Liver (tissue), 8 donors: ENCODE measurements at regions not wholly inside any gene's neighbourhood (a gene's known extent, or its start where the extent isn't known, plus 50 kb on each side); places are given as distances from the start of the nearest gene placed in this dataset.

ENCODE experiments used
- DNase-seq: peaks from one replicate; pipeline ENCODE4 v3.0.0-alpha.2; 2017; ENCODE audit warnings: low spot score
- H3K27ac ChIP-seq, 2 donors: one replicate each; pipeline ENCODE4 v1.7.0; 2013; ENCODE audit warnings: inconsistent platforms in 2 of 2, low read length in 2 of 2, control low read depth in 1 of 2, low read depth in 1 of 2, mild to moderate bottlenecking in 1 of 2
- H3K27me3 ChIP-seq, 4 donors: one replicate each; pipeline versions ENCODE4 v1.6.1 to v1.7.0; 2013; ENCODE audit warnings: low read length in 3 of 4, inconsistent platforms in 1 of 4, mild to moderate bottlenecking in 1 of 4, moderate library complexity in 1 of 4; ENCODE audit not compliant: control insufficient read depth in 4 of 4, insufficient read depth in 4 of 4
- H3K36me3 ChIP-seq, 4 donors: one replicate each; pipeline versions ENCODE4 v1.6.1 to v1.7.0; 2013; ENCODE audit warnings: low read length in 3 of 4, mild to moderate bottlenecking in 3 of 4, low read depth in 1 of 4, moderate library complexity in 1 of 4; ENCODE audit not compliant: control insufficient read depth in 4 of 4, insufficient read depth in 3 of 4
- H3K4me1 ChIP-seq, 4 donors: one replicate each; pipeline versions ENCODE4 v1.6.1 to v1.7.0; 2013; ENCODE audit warnings: low read length in 3 of 4, mild to moderate bottlenecking in 3 of 4, moderate library complexity in 1 of 4; ENCODE audit not compliant: control insufficient read depth in 4 of 4, insufficient read depth in 4 of 4
- H3K4me3 ChIP-seq, 3 donors: one replicate each; pipeline versions ENCODE4 v1.6.1 to v1.7.0; 2013; ENCODE audit warnings: low read length in 3 of 3, control low read depth in 1 of 3, low read depth in 1 of 3, mild to moderate bottlenecking in 1 of 3
- H3K9ac ChIP-seq, 2 donors: one replicate each; pipeline ENCODE4 v1.7.0; 2013; ENCODE audit warnings: low read length in 2 of 2, mild to moderate bottlenecking in 2 of 2, moderate library complexity in 2 of 2, control low read depth in 1 of 2, low read depth in 1 of 2
- H3K9me3 ChIP-seq, 4 donors: one replicate each; pipeline versions ENCODE4 v1.6.1 to v1.7.0; 2013; ENCODE audit warnings: low read length in 3 of 4; ENCODE audit not compliant: control insufficient read depth in 4 of 4
- ATF3 ChIP-seq: IDR thresholded peaks from 2 replicates; pipeline ENCODE4 v1.6.1; 2016; ENCODE audit warnings: antibody characterized with exemption
- EGR1 ChIP-seq, 2 donors: IDR thresholded peaks; 2 replicates each; pipeline ENCODE4 v1.6.1; 2016 to 2018; ENCODE audit warnings: antibody characterized with exemption in 2 of 2, low read depth in 2 of 2
- FOXA1 ChIP-seq: IDR thresholded peaks from 2 replicates; pipeline ENCODE4 v1.6.1; 2016; ENCODE audit warnings: antibody characterized with exemption
- FOXA2 ChIP-seq: IDR thresholded peaks from 2 replicates; pipeline ENCODE4 v1.6.1; 2016; ENCODE audit warnings: antibody characterized with exemption
- GABPA ChIP-seq, 2 donors: IDR thresholded peaks in 1 of 2; conservative IDR thresholded peaks in 1 of 2; 2 replicates each; pipeline ENCODE4 v1.6.1; 2016; ENCODE audit warnings: antibody characterized with exemption in 2 of 2, mild to moderate bottlenecking in 1 of 2, moderate library complexity in 1 of 2
- HNF4A ChIP-seq, 2 donors: conservative IDR thresholded peaks; 2 replicates each; pipeline ENCODE4 v1.6.1; 2016; ENCODE audit warnings: antibody characterized with exemption in 2 of 2, mild to moderate bottlenecking in 2 of 2
- HNF4G ChIP-seq: IDR thresholded peaks from 2 replicates; pipeline ENCODE4 v1.6.1; 2016; ENCODE audit warnings: antibody characterized with exemption
- JUND ChIP-seq, 2 donors: IDR thresholded peaks; 2 replicates each; pipeline ENCODE4 v1.6.1; 2016; ENCODE audit warnings: antibody characterized with exemption in 2 of 2
- RAD21 ChIP-seq, 2 donors: IDR thresholded peaks; 2 replicates each; pipeline ENCODE4 v1.6.1; 2016; ENCODE audit warnings: antibody characterized with exemption in 2 of 2, mild to moderate bottlenecking in 2 of 2
- REST ChIP-seq: IDR thresholded peaks from 2 replicates; pipeline ENCODE4 v1.6.1; 2016; ENCODE audit warnings: antibody characterized with exemption, mild to moderate bottlenecking
- RXRA ChIP-seq, 2 donors: IDR thresholded peaks; 2 replicates each; pipeline ENCODE4 v1.6.1; 2017 to 2018; ENCODE audit warnings: antibody characterized with exemption in 2 of 2, mild to moderate bottlenecking in 1 of 2
- SP1 ChIP-seq: IDR thresholded peaks from 2 replicates; pipeline ENCODE4 v1.6.1; 2018; ENCODE audit warnings: antibody characterized with exemption, mild to moderate bottlenecking
- TAF1 ChIP-seq: conservative IDR thresholded peaks from 2 replicates; pipeline ENCODE4 v1.6.1; 2016; ENCODE audit warnings: antibody characterized with exemption, mild to moderate bottlenecking
- YY1 ChIP-seq: IDR thresholded peaks from 2 replicates; pipeline ENCODE4 v1.6.1; 2016; ENCODE audit warnings: antibody characterized with exemption, mild to moderate bottlenecking
- WGBS: extraction: QIAGEN DNeasy Blood & Tissue Kit; methylation state at CpG from one replicate; pipeline ENCODE4 v1.1.7; 2013; 5-methylcytosine and 5-hydroxymethylcytosine counted together
- TF ChIP-seq, protein P1 (sequence below): fragments of 150-350 bp; IDR thresholded peaks from 2 replicates; pipeline ENCODE4 v1.5.1; 2017; ENCODE audit warnings: improper control_type of control experiment, low read depth, low read length; ENCODE audit not compliant: missing input control
- TF ChIP-seq, protein P2 (sequence below): IDR thresholded peaks from 2 replicates; pipeline ENCODE4 v1.6.1; 2016; ENCODE audit warnings: antibody characterized with exemption
- donor health status: healthy.
- donor health status: healthy.
- donor health status: healthy.
- donor health status: healthy.
- donor health status: healthy.

DNA sequence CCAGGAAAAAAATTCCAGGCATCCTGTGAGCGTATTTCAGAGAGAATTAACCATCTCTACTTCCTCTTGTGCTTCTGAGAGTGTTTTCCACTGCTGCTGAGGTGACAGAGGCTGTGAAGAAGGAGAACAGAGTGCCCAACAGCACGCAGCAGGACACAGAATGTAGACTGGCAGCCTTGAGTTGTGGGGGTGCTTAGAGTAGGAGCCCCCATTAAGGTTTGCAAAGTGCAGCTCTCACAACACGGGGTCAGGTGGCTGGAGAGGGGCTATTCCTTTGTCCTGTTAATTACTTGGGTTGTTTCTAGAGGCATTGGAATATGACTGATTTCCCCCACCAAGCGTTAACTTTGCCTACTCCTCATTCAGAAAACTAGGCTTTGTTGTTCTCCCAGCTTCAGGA is 370.6 kb downstream of the TSHZ3 start:
- 32% methylated on average over 4 of the region's 4 CpGs for WGBS
- TF ChIP-seq EGR1 (IDR thresholded peaks at IDR 0.05; ENCODE audit: low read depth in 2 of 2): no peak
- no peak for TF ChIP-seq REST
- TF ChIP-seq YY1: no peak
- TF ChIP-seq GABPA (IDR thresholded peaks at IDR 0.05 in 1 of 2, conservative IDR thresholded peaks at IDR 0.05 in 1 of 2): no peak
- TF ChIP-seq HNF4A (conservative IDR thresholded peaks at IDR 0.05): no peak
- TF ChIP-seq RAD21 (IDR thresholded peaks at IDR 0.05): no peak
- no peak for TF ChIP-seq FOXA1
- TF ChIP-seq SP1: no peak
- no peak for TF ChIP-seq RXRA (IDR thresholded peaks at IDR 0.05)
- TF ChIP-seq, protein P1, sequence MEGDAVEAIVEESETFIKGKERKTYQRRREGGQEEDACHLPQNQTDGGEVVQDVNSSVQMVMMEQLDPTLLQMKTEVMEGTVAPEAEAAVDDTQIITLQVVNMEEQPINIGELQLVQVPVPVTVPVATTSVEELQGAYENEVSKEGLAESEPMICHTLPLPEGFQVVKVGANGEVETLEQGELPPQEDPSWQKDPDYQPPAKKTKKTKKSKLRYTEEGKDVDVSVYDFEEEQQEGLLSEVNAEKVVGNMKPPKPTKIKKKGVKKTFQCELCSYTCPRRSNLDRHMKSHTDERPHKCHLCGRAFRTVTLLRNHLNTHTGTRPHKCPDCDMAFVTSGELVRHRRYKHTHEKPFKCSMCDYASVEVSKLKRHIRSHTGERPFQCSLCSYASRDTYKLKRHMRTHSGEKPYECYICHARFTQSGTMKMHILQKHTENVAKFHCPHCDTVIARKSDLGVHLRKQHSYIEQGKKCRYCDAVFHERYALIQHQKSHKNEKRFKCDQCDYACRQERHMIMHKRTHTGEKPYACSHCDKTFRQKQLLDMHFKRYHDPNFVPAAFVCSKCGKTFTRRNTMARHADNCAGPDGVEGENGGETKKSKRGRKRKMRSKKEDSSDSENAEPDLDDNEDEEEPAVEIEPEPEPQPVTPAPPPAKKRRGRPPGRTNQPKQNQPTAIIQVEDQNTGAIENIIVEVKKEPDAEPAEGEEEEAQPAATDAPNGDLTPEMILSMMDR: no peak
- no peak for TF ChIP-seq ATF3
- TF ChIP-seq, protein P2, sequence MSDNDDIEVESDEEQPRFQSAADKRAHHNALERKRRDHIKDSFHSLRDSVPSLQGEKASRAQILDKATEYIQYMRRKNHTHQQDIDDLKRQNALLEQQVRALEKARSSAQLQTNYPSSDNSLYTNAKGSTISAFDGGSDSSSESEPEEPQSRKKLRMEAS: no peak
- no peak for TF ChIP-seq JUND (IDR thresholded peaks at IDR 0.05)
- no peak for TF ChIP-seq HNF4G
- peaks cover 2 to 11% (median 8%) of the 10 kb centered on the region in 4 donors for H3K9me3 ChIP-seq
- no peak overlapping the region for H3K27ac ChIP-seq
- H3K9ac ChIP-seq: no peak overlapping the region
- no peaks in the 10 kb centered on the region for H3K4me1 ChIP-seq
- no peak overlapping the region for H3K4me3 ChIP-seq
- peaks cover 0 to 3% (median 0%) of the 10 kb centered on the region in 4 donors for H3K27me3 ChIP-seq
- no peak for DNase-seq
- no peaks in the 10 kb centered on the region for H3K36me3 ChIP-seq

- peaks cover 0 to 1% (median 0%) of the 10 kb centered on the region in 4 donors for H3K9me3 ChIP-seq
- TF ChIP-seq REST: no peak
- TF ChIP-seq TAF1: no peak
- TF ChIP-seq SP1: no peak
- TF ChIP-seq GABPA (IDR thresholded peaks at IDR 0.05 in 1 of 2, conservative IDR thresholded peaks at IDR 0.05 in 1 of 2): no peak
- TF ChIP-seq FOXA2: no peak
- no peak for TF ChIP-seq RXRA (IDR thresholded peaks at IDR 0.05)
- TF ChIP-seq, protein P1: no peak
- no peak overlapping the region for H3K27ac ChIP-seq
- H3K4me3 ChIP-seq: no peak overlapping the region
- no peaks in the 10 kb centered on the region for H3K4me1 ChIP-seq
- H3K9ac ChIP-seq: no peak overlapping the region
- 90% methylated on average over 2 of the region's 2 CpGs for WGBS
- peaks cover 0 to 4% (median 0%) of the 10 kb centered on the region in 4 donors for H3K27me3 ChIP-seq
- H3K36me3 ChIP-seq: no peaks in the 10 kb centered on the region
- no peak for DNase-seq
Measured at GRCh38 chr19:30969591-30969990, 379.6 kb downstream of the TSHZ3 start.
